DOHH2 (cell line): ENCODE measurements at regions not wholly inside any gene's neighbourhood (a gene's known extent, or its start where the extent isn't known, plus 50 kb on each side); places are given as distances from the start of the nearest gene placed in this dataset.

Experiments used
- H3F3A ChIP-seq: fragments of 200-600 bp; sonication (generic), shearing (Covaris generic); 2 replicates; pipeline ENCODE4 v1.6.0; 2016; ENCODE audit warnings: antibody characterized with exemption, mild to moderate bottlenecking; ENCODE audit not compliant: control insufficient read depth, insufficient read depth
- H3K27ac ChIP-seq: fragments of 200-600 bp; sonication (generic); 2 replicates; pipeline ENCODE4 v1.5.1; 2014; ENCODE audit warnings: low read depth, mild to moderate bottlenecking, low read length, moderate library complexity
- H3K27me3 ChIP-seq: fragments of 200-600 bp; sonication (generic); 2 replicates; pipeline ENCODE4 v1.6.1; 2014; ENCODE audit warnings: mild to moderate bottlenecking, low read length, mixed read lengths; ENCODE audit not compliant: control insufficient read depth
- H3K36me3 ChIP-seq: fragments of 200-600 bp; sonication (generic); 2 replicates; pipeline ENCODE4 v1.6.1; 2014; ENCODE audit warnings: mild to moderate bottlenecking, low read length, moderate library complexity, mixed read lengths; ENCODE audit not compliant: control insufficient read depth
- H3K4me1 ChIP-seq: fragments of 200-600 bp; sonication (generic); 2 replicates; pipeline ENCODE4 v1.6.1; 2014; ENCODE audit warnings: mild to moderate bottlenecking, low read length, mixed read lengths; ENCODE audit not compliant: control insufficient read depth
- H3K4me2 ChIP-seq: fragments of 200-600 bp; sonication (generic); 2 replicates; pipeline ENCODE4 v1.6.0; 2014; ENCODE audit warnings: mild to moderate bottlenecking, low read length, moderate library complexity
- H3K4me3 ChIP-seq: fragments of 200-600 bp; sonication (generic); 2 replicates; pipeline ENCODE4 v1.5.1; 2014; ENCODE audit warnings: mild to moderate bottlenecking, low read length, mixed read lengths
- H3K79me2 ChIP-seq: fragments of 200-600 bp; sonication (generic); 2 replicates; pipeline ENCODE4 v1.6.1; 2014; ENCODE audit warnings: mild to moderate bottlenecking, low read length, mixed read lengths; ENCODE audit not compliant: control insufficient read depth
- H3K9me2 ChIP-seq: fragments of 200-600 bp; sonication (generic); replicated peaks from 2 replicates; pipeline ENCODE4 v1.6.1; 2014; ENCODE audit warnings: mild to moderate bottlenecking, low read length, mixed read lengths; ENCODE audit not compliant: control insufficient read depth
- H3K9me3 ChIP-seq: fragments of 200-600 bp; sonication (generic); 2 replicates; pipeline ENCODE4 v1.6.1; 2014; ENCODE audit warnings: antibody characterized with exemption, low read length, mixed read lengths; ENCODE audit not compliant: control insufficient read depth, insufficient read depth
- H4K20me1 ChIP-seq: fragments of 200-600 bp; sonication (generic); 2 replicates; pipeline ENCODE4 v1.6.0; 2014; ENCODE audit warnings: low read depth, mild to moderate bottlenecking, antibody characterized with exemption, low read length, moderate library complexity; ENCODE audit not compliant: control insufficient read depth, insufficient read depth
- EZH2phosphoT487 ChIP-seq: fragments of 200-600 bp; sonication (generic); IDR thresholded peaks from 2 replicates; pipeline ENCODE4 v1.6.1; 2017; ENCODE audit warnings: borderline replicate concordance, mild to moderate bottlenecking, antibody characterized with exemption, low read length, moderate library complexity, mixed read lengths
- TF ChIP-seq, protein P1 (sequence below): fragments of 200-600 bp; sonication (generic); IDR thresholded peaks from one replicate; pipeline ENCODE4 v1.5.1; 2014; ENCODE audit warnings: antibody characterized with exemption, mild to moderate bottlenecking, low read depth, low read length; ENCODE audit not compliant: poor library complexity, severe bottlenecking

DNA sequence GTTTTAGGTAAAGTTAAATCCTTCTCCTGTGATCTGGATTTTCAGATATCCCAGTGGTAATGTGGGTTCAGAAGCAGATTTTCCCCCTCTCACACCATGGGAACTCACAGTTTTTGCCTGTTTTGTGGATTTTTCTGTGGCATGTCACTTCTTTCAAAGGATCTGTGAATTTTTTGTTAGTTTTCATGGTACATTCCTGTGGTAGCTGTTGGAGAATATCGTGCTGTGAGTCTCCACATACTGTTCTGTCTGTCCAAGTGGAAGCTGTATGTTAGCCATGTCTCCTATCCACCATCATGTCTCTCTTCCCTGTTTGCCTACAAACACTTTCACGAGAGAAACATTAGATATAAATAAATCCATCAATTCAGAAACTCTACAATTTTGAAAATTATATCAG lies 378.7 kb upstream of the ADGRB3 start:
- no peak overlapping the region for H3K27ac ChIP-seq
- H3K9me2 ChIP-seq, result no peaks in the 10 kb centered on the region
- H3K4me3 ChIP-seq, result no peak overlapping the region
- no peaks in the 10 kb centered on the region for H3K27me3 ChIP-seq
- H3K36me3 ChIP-seq, result no peaks in the 10 kb centered on the region
- H3K79me2 ChIP-seq, result no peaks in the 10 kb centered on the region
- H3K4me1 ChIP-seq, result no peaks in the 10 kb centered on the region
- peaks cover 3% of the 10 kb centered on the region; the same call in 1 of the 2 replicates for H3K9me3 ChIP-seq
- H3F3A ChIP-seq, result no peaks in the 10 kb centered on the region
- no peak for TF ChIP-seq EZH2phosphoT487
- TF ChIP-seq, protein P1, sequence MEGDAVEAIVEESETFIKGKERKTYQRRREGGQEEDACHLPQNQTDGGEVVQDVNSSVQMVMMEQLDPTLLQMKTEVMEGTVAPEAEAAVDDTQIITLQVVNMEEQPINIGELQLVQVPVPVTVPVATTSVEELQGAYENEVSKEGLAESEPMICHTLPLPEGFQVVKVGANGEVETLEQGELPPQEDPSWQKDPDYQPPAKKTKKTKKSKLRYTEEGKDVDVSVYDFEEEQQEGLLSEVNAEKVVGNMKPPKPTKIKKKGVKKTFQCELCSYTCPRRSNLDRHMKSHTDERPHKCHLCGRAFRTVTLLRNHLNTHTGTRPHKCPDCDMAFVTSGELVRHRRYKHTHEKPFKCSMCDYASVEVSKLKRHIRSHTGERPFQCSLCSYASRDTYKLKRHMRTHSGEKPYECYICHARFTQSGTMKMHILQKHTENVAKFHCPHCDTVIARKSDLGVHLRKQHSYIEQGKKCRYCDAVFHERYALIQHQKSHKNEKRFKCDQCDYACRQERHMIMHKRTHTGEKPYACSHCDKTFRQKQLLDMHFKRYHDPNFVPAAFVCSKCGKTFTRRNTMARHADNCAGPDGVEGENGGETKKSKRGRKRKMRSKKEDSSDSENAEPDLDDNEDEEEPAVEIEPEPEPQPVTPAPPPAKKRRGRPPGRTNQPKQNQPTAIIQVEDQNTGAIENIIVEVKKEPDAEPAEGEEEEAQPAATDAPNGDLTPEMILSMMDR, result no peak
- no peak overlapping the region for H3K4me2 ChIP-seq
- no peaks in the 10 kb centered on the region for H4K20me1 ChIP-seq

DNA sequence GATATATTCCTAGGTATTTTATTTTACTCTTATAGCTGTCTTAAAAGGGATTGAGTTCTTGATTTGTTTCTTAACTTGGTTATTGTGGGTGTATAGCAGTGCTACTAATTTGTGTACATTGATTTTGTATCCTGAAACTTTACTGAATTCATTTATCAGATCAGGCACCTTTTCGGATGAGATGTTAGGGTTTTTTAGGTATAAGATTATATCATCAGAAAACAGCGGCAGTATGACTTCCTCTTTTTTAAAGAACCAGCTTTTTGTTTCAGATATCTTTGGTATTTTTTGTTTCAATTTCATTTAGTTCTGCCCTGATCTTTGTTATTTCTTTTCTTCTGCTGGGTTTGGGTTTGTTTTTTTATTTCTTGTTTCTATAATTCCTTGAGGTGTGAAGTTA lies 382.4 kb upstream of the ADGRB3 start:
- H3K4me2 ChIP-seq, result no peak overlapping the region
- no peaks in the 10 kb centered on the region for H3K79me2 ChIP-seq
- no peaks in the 10 kb centered on the region for H3K27me3 ChIP-seq
- H3K4me3 ChIP-seq, result no peak overlapping the region
- H3K9me2 ChIP-seq, result no peaks in the 10 kb centered on the region
- H3F3A ChIP-seq, result no peaks in the 10 kb centered on the region
- no peak for TF ChIP-seq EZH2phosphoT487
- TF ChIP-seq, protein P1, result no peak
- H3K4me1 ChIP-seq, result no peaks in the 10 kb centered on the region
- no peaks in the 10 kb centered on the region for H3K9me3 ChIP-seq
- H3K36me3 ChIP-seq, result no peaks in the 10 kb centered on the region
- H3K27ac ChIP-seq, result no peak overlapping the region
- no peaks in the 10 kb centered on the region for H4K20me1 ChIP-seq

DNA sequence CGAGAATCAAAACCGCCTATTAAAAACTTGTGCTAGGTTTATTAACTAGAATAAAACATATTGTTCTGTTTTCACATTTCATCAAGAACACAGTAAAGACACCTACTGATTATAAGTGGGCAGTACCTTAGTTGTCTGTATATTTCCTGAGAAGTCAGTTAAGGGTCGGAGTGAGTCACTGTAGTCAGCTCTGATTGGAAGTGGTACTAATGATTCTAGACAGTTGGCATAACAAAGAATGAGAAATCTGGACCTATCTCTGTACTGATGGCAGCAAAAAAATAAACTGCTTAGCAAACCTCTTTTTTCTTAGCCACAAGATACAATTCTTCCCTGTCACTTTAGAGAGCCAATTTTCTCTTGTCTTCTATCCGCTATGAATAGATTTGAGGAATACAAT lies 387.3 kb upstream of the ADGRB3 start:
- Histone ChIP-seq H3K27ac (no peak overlapping the region), H3K9me2 (no peaks in the 10 kb centered on the region), H3K9me3 (no peaks in the 10 kb centered on the region), H4K20me1 (no peaks in the 10 kb centered on the region), H3K36me3 (no peaks in the 10 kb centered on the region), H3K4me3 (no peak overlapping the region), H3F3A (no peaks in the 10 kb centered on the region), H3K79me2 (no peaks in the 10 kb centered on the region), H3K4me1 (no peaks in the 10 kb centered on the region), H3K4me2 (no peak overlapping the region), H3K27me3 (no peaks in the 10 kb centered on the region)
- TF ChIP-seq EZH2phosphoT487, result no peak
- TF ChIP-seq, protein P1, result no peak

DNA sequence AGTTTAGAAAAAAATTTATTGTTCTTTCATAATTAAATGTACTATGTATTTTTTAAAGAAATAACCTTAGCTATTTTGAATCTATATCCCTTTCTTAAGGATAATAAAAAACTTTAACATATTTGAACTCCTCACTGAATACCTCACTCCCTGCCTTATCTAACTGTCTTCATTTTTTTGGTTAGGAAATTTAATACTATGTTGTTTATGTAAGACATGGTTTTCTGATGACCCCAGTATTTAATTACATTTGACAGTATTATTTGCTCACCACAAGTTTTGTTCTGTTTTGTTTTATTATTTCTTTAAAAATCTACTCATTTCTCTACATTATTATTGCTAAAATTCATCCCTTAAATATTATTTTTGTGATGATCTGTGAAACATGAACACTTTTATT lies 394.4 kb upstream of the ADGRB3 start:
- TF ChIP-seq EZH2phosphoT487, result no peak
- TF ChIP-seq, protein P1, result no peak
- H3K9me3 ChIP-seq, result no peaks in the 10 kb centered on the region
- no peaks in the 10 kb centered on the region for H3K4me1 ChIP-seq
- no peak overlapping the region for H3K4me3 ChIP-seq
- no peaks in the 10 kb centered on the region for H3K27me3 ChIP-seq
- H3K36me3 ChIP-seq, result no peaks in the 10 kb centered on the region
- H3K9me2 ChIP-seq, result no peaks in the 10 kb centered on the region
- H3K27ac ChIP-seq, result no peak overlapping the region
- no peaks in the 10 kb centered on the region for H4K20me1 ChIP-seq
- H3F3A ChIP-seq, result no peaks in the 10 kb centered on the region
- H3K4me2 ChIP-seq, result no peak overlapping the region
- no peaks in the 10 kb centered on the region for H3K79me2 ChIP-seq
